Astrocyte of the cerebellum (primary cell): ENCODE measurements at regions not wholly inside any gene's neighbourhood (a gene's known extent, or its start where the extent isn't known, plus 50 kb on each side); places are given as distances from the start of the nearest gene placed in this dataset.
A peak's percentile ranks its signal among the peaks of the same experiment; 100 is the strongest.

Source experiments
- DNase-seq: peaks from one replicate; pipeline ENCODE4 v3.0.0-alpha.2; 2011; ENCODE audit warnings: low read depth
- H3K4me3 ChIP-seq: 2 replicates; pipeline ENCODE4 v1.5.1; 2011; ENCODE audit warnings: mild to moderate bottlenecking, low read depth, low read length, moderate library complexity
- CTCF ChIP-seq: IDR thresholded peaks from 2 replicates; pipeline ENCODE4 v1.5.1; 2012; ENCODE audit warnings: low read length, low read depth, moderate library complexity, mild to moderate bottlenecking; ENCODE audit errors: missing control alignments
- in situ Hi-C: cut with HindIII; loops from 2 replicates; pipeline ENCODE4 v1.10.0; 2017; ENCODE audit warnings: low sequenced_read_pairs

GRCh38 chr2:212672186-212672585 lies 133.6 kb upstream of the ERBB4 start:
- no peak overlapping the region for H3K4me3 ChIP-seq
- TF ChIP-seq CTCF: no peak
- DNase-seq: no peak
- in situ Hi-C loops: no loop called here

GRCh38 chr2:212669761-212670160 lies 131.2 kb upstream of the ERBB4 start:
- DNase-seq: no peak
- H3K4me3 ChIP-seq: no peak overlapping the region
- no peak for TF ChIP-seq CTCF
- in situ Hi-C loops: no loop called here

- no peak for DNase-seq
- in situ Hi-C loops: no loop called here
- H3K4me3 ChIP-seq: no peak overlapping the region
- TF ChIP-seq CTCF: no peak
Observed at GRCh38 chr2:212667751-212668316, 129.2 kb upstream of the ERBB4 start.

- TF ChIP-seq CTCF: no peak
- in situ Hi-C loops: no loop called here
- H3K4me3 ChIP-seq: no peak overlapping the region
- no peak for DNase-seq
Observed at GRCh38 chr2:212665948-212666347, 127.3 kb upstream of the ERBB4 start.

- no peak overlapping the region for H3K4me3 ChIP-seq
- DNase-seq: no peak
- in situ Hi-C loops: no loop called here
- TF ChIP-seq CTCF: no peak
Observed at GRCh38 chr2:212659441-212659840, 120.8 kb upstream of the ERBB4 start.

- in situ Hi-C loops: no loop called here
- no peak for TF ChIP-seq CTCF
- H3K4me3 ChIP-seq: no peak overlapping the region
- DNase-seq: peak; percentile 54
Observed at GRCh38 chr2:212649646-212650045, 111.0 kb upstream of the ERBB4 start.
